DMS 273 treated with DMSO at 0.1 percent for 48 hours (cell line): ENCODE measurements at regions not wholly inside any gene's neighbourhood (a gene's known extent, or its start where the extent isn't known, plus 50 kb on each side); places are given as distances from the start of the nearest gene placed in this dataset.
"Not testable (repeated sequence)": the region's sequence is repeated elsewhere in the genome, so short reads cannot be mapped to it uniquely, and the experiment has no call there.

Experiments
- DNase-seq: peaks from one replicate; lab custom pipeline; 2025; lab: John Stamatoyannopoulos, UW

GRCh38 chr4:161329852-161330251, 833.9 kb downstream of the FSTL5 start:
- no peak for DNase-seq

GRCh38 chr4:161321706-161322105, 842.1 kb downstream of the FSTL5 start:
- DNase-seq, result no peak

GRCh38 chr4:161320377-161320776, 843.4 kb downstream of the FSTL5 start:
- DNase-seq, result no peak

GRCh38 chr4:161317000-161317399, 846.8 kb downstream of the FSTL5 start:
- DNase-seq, result no peak

GRCh38 chr4:161314371-161314770, 849.4 kb downstream of the FSTL5 start:
- no peak for DNase-seq

GRCh38 chr4:161303551-161303950, 860.2 kb downstream of the FSTL5 start:
- DNase-seq, result no peak

- no peak for DNase-seq
Measured at GRCh38 chr4:161291222-161291621, 872.6 kb downstream of the FSTL5 start.

- no peak for DNase-seq
Measured at GRCh38 chr4:161287678-161288352, 876.0 kb downstream of the FSTL5 start.

- no peak for DNase-seq
Measured at GRCh38 chr4:161285461-161285860, 878.3 kb downstream of the FSTL5 start.

- no peak for DNase-seq
Measured at GRCh38 chr4:161280929-161281328, 882.9 kb downstream of the FSTL5 start.

GRCh38 chr4:161279095-161279494, 884.7 kb downstream of the FSTL5 start:
- DNase-seq, result no peak

GRCh38 chr4:161277150-161277787, 886.5 kb downstream of the FSTL5 start:
- not testable (repeated sequence) for DNase-seq

- DNase-seq, result no peak
Measured at GRCh38 chr4:161273607-161274006, 890.2 kb downstream of the FSTL5 start.

GRCh38 chr4:161260819-161261218, 903.0 kb downstream of the FSTL5 start:
- no peak for DNase-seq

- DNase-seq, result no peak
Measured at GRCh38 chr4:161256716-161257115, 907.1 kb downstream of the FSTL5 start.

GRCh38 chr4:161256172-161256571, 907.6 kb downstream of the FSTL5 start:
- DNase-seq, result no peak

- no peak for DNase-seq
Measured at GRCh38 chr4:161254375-161254774, 909.4 kb downstream of the FSTL5 start.

GRCh38 chr4:161252520-161253141, 911.2 kb downstream of the FSTL5 start:
- DNase-seq, result no peak

- DNase-seq, result no peak
Measured at GRCh38 chr4:161249779-161250440, 913.9 kb downstream of the FSTL5 start.

- DNase-seq, result no peak
Measured at GRCh38 chr4:161248880-161249279, 914.9 kb downstream of the FSTL5 start.

- DNase-seq, result no peak
Measured at GRCh38 chr4:161247831-161248230, 916.0 kb downstream of the FSTL5 start.

GRCh38 chr4:161238033-161238432, 925.8 kb downstream of the FSTL5 start:
- DNase-seq, result no peak

GRCh38 chr4:161237495-161237894, 926.3 kb downstream of the FSTL5 start:
- DNase-seq, result no peak
